GM12878 (cell line): ENCODE measurements at regions not wholly inside any gene's neighbourhood (a gene's known extent, or its start where the extent isn't known, plus 50 kb on each side); places are given as distances from the start of the nearest gene placed in this dataset.

Experiments
- ATAC-seq: fragments of 200-7000 bp; cut with Tn5 transposase; 3 replicates; pipeline ENCODE4 v1.9.1; 2020; ENCODE audit warnings: mild to moderate bottlenecking, moderate library complexity
- BruUV-seq: library from RNA; stranded (reverse); fragments of 400-500 nt; replicated peaks from 2 replicates; lab custom pipeline; 2021; lab: Mats Ljungman, UMichigan
- CTCF ChIA-PET: fragments of 300-600 bp; sonication (Branson Sonifier 250); formaldehyde crosslinking; extraction: SDS; loops from one replicate; lab custom pipeline; 2021; ENCODE audit warnings: inconsistent platforms; lab: Yijun Ruan, JAX
- POLR2A ChIA-PET: fragments of 350-600 bp; formaldehyde crosslinking; extraction: SDS; loops from one replicate; lab custom pipeline; 2021; ENCODE audit warnings: inconsistent platforms; lab: Charles Lee
- RAD21 ChIA-PET: fragments of 300-600 bp; sonication (Branson Sonifier 250); formaldehyde crosslinking; loops from one replicate; lab custom pipeline; 2023; ENCODE audit warnings: antibody characterized with exemption; ENCODE audit not compliant: unreplicated experiment; lab: Charles Lee
- SMC1A ChIA-PET: fragments of 300-600 bp; sonication (Branson Sonifier 250); formaldehyde crosslinking; loops from one replicate; lab custom pipeline; 2023; ENCODE audit not compliant: unreplicated experiment, uncharacterized antibody; lab: Charles Lee
- DNase-seq: peaks from one replicate; pipeline ENCODE4 v3.0.0-alpha.2; 2011; ENCODE audit warnings: low read depth, low spot score
- FAIRE-seq: peaks from 3 replicates; lab custom pipeline; 2011; peaks lifted over from hg19 to GRCh38; lab: Jason Lieb, UNC
- H2AFZ ChIP-seq: 2 replicates; pipeline ENCODE4 v1.6.0; 2011; ENCODE audit warnings: low read depth, low read length, control low read depth; ENCODE audit not compliant: control insufficient read depth
- H3K27ac ChIP-seq: 2 replicates; pipeline ENCODE4 v1.5.1; 2011; ENCODE audit warnings: control low read depth; ENCODE audit not compliant: control insufficient read depth, insufficient read depth
- H3K27me3 ChIP-seq, 2 experiments: replicated peaks in 1 of 2; 2 replicates each; pipeline versions ENCODE4 v1.6.0 to v1.6.1; 2011; ENCODE audit warnings: low read length in 1 of 2; ENCODE audit not compliant: control insufficient read depth in 2 of 2, insufficient read depth in 2 of 2
- H3K36me3 ChIP-seq, 2 experiments: 2 replicates each; pipeline ENCODE4 v1.5.1; 2011; ENCODE audit warnings: low read length in 1 of 2; ENCODE audit not compliant: control insufficient read depth in 2 of 2, insufficient read depth in 2 of 2
- H3K4me1 ChIP-seq: 2 replicates; pipeline ENCODE4 v1.6.1; 2011; ENCODE audit warnings: mild to moderate bottlenecking, low read length, moderate library complexity, mixed read lengths; ENCODE audit not compliant: control insufficient read depth, insufficient read depth
- H3K4me2 ChIP-seq: 2 replicates; pipeline ENCODE4 v1.6.0; 2011; ENCODE audit warnings: control low read depth; ENCODE audit not compliant: control insufficient read depth, insufficient read depth
- H3K4me3 ChIP-seq: fragments of 200-600 bp; sonication (generic); 2 replicates; pipeline ENCODE4 v1.5.1; 2016
- H3K79me2 ChIP-seq: 2 replicates; pipeline ENCODE4 v1.6.0; 2011; ENCODE audit warnings: low read length; ENCODE audit not compliant: control insufficient read depth, insufficient read depth
- H3K9ac ChIP-seq: 2 replicates; pipeline ENCODE4 v1.8.0; 2011; ENCODE audit warnings: low read length, control low read depth, mixed read lengths; ENCODE audit not compliant: control insufficient read depth, insufficient read depth
- H3K9me3 ChIP-seq: replicated peaks from 3 replicates; pipeline ENCODE4 v1.5.1; 2011; ENCODE audit warnings: mild to moderate bottlenecking, low read length; ENCODE audit not compliant: control insufficient read depth, insufficient read depth
- H4K20me1 ChIP-seq: 2 replicates; pipeline ENCODE4 v1.6.0; 2011; ENCODE audit not compliant: control insufficient read depth, insufficient read depth
- CBX5 ChIP-seq: sonication (generic); IDR thresholded peaks from 2 replicates; pipeline ENCODE4 v1.6.1; 2016; ENCODE audit warnings: low read depth, moderate library complexity, mild to moderate bottlenecking, inconsistent platforms
- CREM ChIP-seq: IDR thresholded peaks from 2 replicates; pipeline ENCODE4 v1.6.1; 2014; ENCODE audit warnings: antibody characterized with exemption, low read depth
- CTCF ChIP-seq, 3 experiments: IDR thresholded peaks in 2 of 3; conservative IDR thresholded peaks in 1 of 3; 2 replicates each; pipeline ENCODE4 v1.5.1; 2011; ENCODE audit warnings: low read depth in 3 of 3, low read length in 3 of 3, mild to moderate bottlenecking in 3 of 3, control low read depth in 2 of 3, moderate library complexity in 2 of 3, inconsistent platforms in 1 of 3, mixed read lengths in 1 of 3; ENCODE audit not compliant: control insufficient read depth in 2 of 3, insufficient read depth in 1 of 3; ENCODE audit errors: extremely low read depth in 1 of 3
- E4F1 ChIP-seq: fragments of 450-650 bp; IDR thresholded peaks from 2 replicates; pipeline ENCODE4 v1.6.1; 2018; ENCODE audit warnings: borderline replicate concordance, mild to moderate bottlenecking; ENCODE audit not compliant: partially characterized antibody
- HSF1 ChIP-seq: fragments of 150-350 bp; IDR thresholded peaks from 2 replicates; pipeline ENCODE4 v1.6.1; 2014; ENCODE audit warnings: mild to moderate bottlenecking, low read depth, low read length
- MEF2B ChIP-seq: fragments of 450-650 bp; IDR thresholded peaks from 2 replicates; pipeline ENCODE4 v1.6.1; 2018; ENCODE audit warnings: mild to moderate bottlenecking, moderate library complexity; ENCODE audit not compliant: partially characterized antibody, poor library complexity, severe bottlenecking
- NFIC ChIP-seq: IDR thresholded peaks from 2 replicates; pipeline ENCODE4 v1.6.1; 2012; ENCODE audit warnings: low read depth, mild to moderate bottlenecking, inconsistent platforms, low read length, moderate library complexity
- NFYB ChIP-seq: IDR thresholded peaks from 2 replicates; pipeline ENCODE4 v1.6.1; 2011; ENCODE audit warnings: low read depth, mild to moderate bottlenecking, low read length, improper control_type of control experiment, moderate library complexity; ENCODE audit not compliant: insufficient read depth
- PKNOX1 ChIP-seq: fragments of 450-650 bp; IDR thresholded peaks from 2 replicates; pipeline ENCODE4 v1.6.1; 2016; ENCODE audit warnings: mild to moderate bottlenecking
- PML ChIP-seq: IDR thresholded peaks from 2 replicates; pipeline ENCODE4 v1.6.1; 2012; ENCODE audit warnings: low read length, inconsistent platforms
- POU2F2 ChIP-seq: IDR thresholded peaks from 3 replicates; pipeline ENCODE4 v1.6.1; 2011; ENCODE audit warnings: low read depth, mild to moderate bottlenecking, low read length, borderline replicate concordance
- SP1 ChIP-seq: IDR thresholded peaks from one replicate; pipeline ENCODE4 v1.6.1; 2011; ENCODE audit warnings: low read depth, low read length
- ZNF687 ChIP-seq: fragments of 450-650 bp; IDR thresholded peaks from 2 replicates; pipeline ENCODE4 v1.6.1; 2017; ENCODE audit warnings: mild to moderate bottlenecking, moderate library complexity
- ZZZ3 ChIP-seq: IDR thresholded peaks from 2 replicates; pipeline ENCODE4 v1.6.1; 2011; ENCODE audit warnings: low read depth; ENCODE audit not compliant: control insufficient read depth, insufficient read length
- WGBS: methylation state at CpG from one replicate; pipeline ENCODE4 v1.1.6; 2016; ENCODE audit warnings: low lambda C conversion rate; ENCODE audit not compliant: insufficient replicate concordance, insufficient coverage; ENCODE audit errors: missing lambda C conversion rate; 5-methylcytosine and 5-hydroxymethylcytosine counted together
- in situ Hi-C: fragments of 300-500 bp; cut with MboI; formaldehyde crosslinking; loops from 9 replicates; pipeline ENCODE4 v1.14.3; 2018; ENCODE audit warnings: mixed read lengths
- intact Hi-C: fragments of 100-400 bp; cut with micrococcal nuclease; formaldehyde crosslinking; loops from one replicate; pipeline ENCODE4 v1.14.2; 2022; ENCODE audit not compliant: unreplicated experiment

GRCh38 chr3:74921676-74922075 is 307.2 kb upstream of the CNTN3 start:
- no peaks in the 10 kb centered on the region for H3K27me3 ChIP-seq
- no peaks in the 10 kb centered on the region for H4K20me1 ChIP-seq
- intact Hi-C loops: no loop called here
- no peak overlapping the region for H2AFZ ChIP-seq
- CTCF ChIA-PET: interaction anchor here (1.4 kb wide), 1 partner anchor 10 kb away, joined by 3 read pairs; no protein-coding TSS in a partner anchor
- no peaks in the 10 kb centered on the region for H3K36me3 ChIP-seq
- H3K4me2 ChIP-seq: no peak overlapping the region
- H3K4me3 ChIP-seq: no peak overlapping the region
- H3K9ac ChIP-seq: no peak overlapping the region
- no peaks in the 10 kb centered on the region for H3K4me1 ChIP-seq
- 0% methylated on average over 1 of the region's 1 CpG for WGBS
- BruUV-seq: no TSS peak
- in situ Hi-C loops: no loop called here
- RAD21 ChIA-PET: no interaction called here
- H3K79me2 ChIP-seq: no peaks in the 10 kb centered on the region
- FAIRE-seq (no peak), DNase-seq (no peak), ATAC-seq (no peak)
- POLR2A ChIA-PET: no interaction called here
- no peak overlapping the region for H3K27ac ChIP-seq
- no peaks in the 10 kb centered on the region for H3K9me3 ChIP-seq
- SMC1A ChIA-PET: no interaction called here
- TF ChIP-seq SP1 (no peak), E4F1 (no peak), NFIC (no peak), CTCF (IDR thresholded peaks at IDR 0.05 in 2 of 3, conservative IDR thresholded peaks at IDR 0.05 in 1 of 3; ENCODE audit: control insufficient read depth in 2 of 3, extremely low read depth in 1 of 3, insufficient read depth in 1 of 3, low read depth in 3 of 3, low read length in 3 of 3) (no peak), PKNOX1 (no peak), NFYB (no peak), CBX5 (no peak), ZZZ3 (no peak), POU2F2 (no peak), MEF2B (no peak), ZNF687 (no peak), PML (no peak), CREM (no peak), HSF1 (no peak)
